ELR (cell line): ENCODE measurements at regions not wholly inside any gene's neighbourhood (a gene's known extent, or its start where the extent isn't known, plus 50 kb on each side); places are given as distances from the start of the nearest gene placed in this dataset.
"Not testable (repeated sequence)": the region's sequence is repeated elsewhere in the genome, so short reads cannot be mapped to it uniquely, and the experiment has no call there.

Experiments
- DNase-seq: peaks from one replicate; pipeline ENCODE4 v3.0.0-alpha.2; 2015; ENCODE audit warnings: low read depth

DNA sequence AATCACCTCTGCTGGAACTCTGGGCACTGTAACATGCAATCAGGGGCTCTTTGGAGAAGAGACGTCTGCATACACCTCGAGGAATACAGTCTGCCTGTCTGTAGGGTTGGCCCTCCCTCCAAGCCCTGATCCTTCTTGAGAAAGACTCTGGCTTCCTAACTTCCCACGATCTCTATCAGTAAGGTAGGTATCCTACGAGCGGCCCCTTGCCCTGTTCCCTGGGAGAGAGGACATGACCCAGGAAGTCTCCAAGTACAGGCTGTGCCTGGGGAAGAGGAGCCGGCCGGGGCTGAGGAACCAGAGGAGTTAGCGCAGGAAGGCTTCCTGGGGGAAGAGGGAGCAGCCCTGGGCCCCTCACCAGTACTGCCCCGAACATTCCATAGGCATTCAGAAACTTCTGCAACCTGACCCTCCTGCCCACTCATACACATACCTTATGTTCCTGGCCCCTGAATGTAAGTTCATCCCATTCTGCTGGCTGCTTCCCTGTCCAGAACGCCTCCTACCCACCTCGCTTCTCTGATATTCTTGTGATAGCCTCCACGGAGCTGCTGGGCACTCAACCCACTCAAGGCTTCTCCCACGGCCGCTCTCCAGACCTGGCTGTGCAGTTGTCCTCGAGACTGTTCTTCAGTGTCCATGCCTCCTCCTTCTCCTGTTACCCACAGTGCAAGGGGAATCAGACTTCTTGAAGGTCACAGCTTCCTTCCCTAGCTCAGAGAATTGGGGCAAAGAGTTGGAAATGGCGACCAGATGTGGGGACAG is 116.1 kb downstream of the CYP26B1 start:
- no peak for DNase-seq

DNA sequence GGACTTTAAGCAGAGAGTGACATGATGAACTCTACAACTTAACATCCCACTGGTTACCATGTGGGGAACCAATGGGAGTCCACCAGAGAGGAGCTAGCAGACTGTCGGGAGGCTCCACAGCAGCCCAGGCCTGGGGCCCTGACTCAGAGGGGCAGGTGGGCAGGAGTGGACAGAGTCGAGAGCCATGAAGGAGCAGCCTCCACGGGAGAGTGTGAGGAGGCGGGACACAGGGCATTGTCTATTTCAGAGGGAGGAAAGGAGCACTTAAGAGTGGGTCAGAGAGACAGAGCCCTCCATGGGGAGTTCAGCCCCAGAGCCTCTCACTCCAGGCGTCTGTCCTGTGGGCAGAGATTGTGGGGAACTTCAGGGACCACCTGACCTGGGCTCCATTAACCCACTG is 118.7 kb downstream of the CYP26B1 start:
- no peak for DNase-seq

GRCh38 chr2:72028351-72028995 is 119.2 kb downstream of the CYP26B1 start:
- DNase-seq = no peak

DNA sequence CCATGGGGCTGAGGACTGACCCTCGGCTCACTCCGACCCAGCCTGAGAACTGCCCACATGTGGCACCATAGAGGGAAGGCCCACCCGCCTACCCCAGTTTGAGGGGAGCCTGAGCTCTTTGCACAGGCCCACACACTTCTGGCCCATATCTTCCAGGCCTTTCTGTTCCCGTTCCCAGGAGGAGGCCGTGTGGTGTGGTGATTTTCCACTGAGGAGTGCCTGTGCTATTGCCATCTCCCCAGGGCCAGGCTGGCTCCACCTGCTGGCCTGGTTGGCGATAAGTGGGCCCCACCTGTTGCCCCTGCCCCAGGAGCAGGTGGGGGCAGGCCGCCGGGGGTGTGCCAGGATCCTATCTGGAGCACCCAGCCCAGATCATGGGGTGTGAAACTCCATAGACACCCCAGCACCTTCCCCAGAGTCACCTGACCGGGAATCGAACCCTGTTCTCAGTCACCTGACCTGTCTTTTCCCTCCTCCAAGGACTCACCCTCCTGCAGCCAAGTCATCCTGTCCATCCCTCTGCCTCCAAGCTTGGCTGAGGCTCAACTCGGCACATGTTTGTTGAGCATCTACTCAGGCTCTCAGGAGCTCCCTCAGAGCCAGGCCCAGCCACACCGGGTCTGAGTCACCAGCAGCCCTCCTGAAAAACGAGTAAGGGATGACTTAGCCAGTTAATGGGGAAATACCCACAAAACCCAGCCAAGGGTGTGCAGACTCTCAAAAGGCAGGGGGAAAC is 120.1 kb downstream of the CYP26B1 start:
- DNase-seq = peak; percentile 13

GRCh38 chr2:72026819-72027425 is 120.7 kb downstream of the CYP26B1 start:
- no peak for DNase-seq

GRCh38 chr2:72024451-72025175 is 123.0 kb downstream of the CYP26B1 start:
- DNase-seq = no peak

DNA sequence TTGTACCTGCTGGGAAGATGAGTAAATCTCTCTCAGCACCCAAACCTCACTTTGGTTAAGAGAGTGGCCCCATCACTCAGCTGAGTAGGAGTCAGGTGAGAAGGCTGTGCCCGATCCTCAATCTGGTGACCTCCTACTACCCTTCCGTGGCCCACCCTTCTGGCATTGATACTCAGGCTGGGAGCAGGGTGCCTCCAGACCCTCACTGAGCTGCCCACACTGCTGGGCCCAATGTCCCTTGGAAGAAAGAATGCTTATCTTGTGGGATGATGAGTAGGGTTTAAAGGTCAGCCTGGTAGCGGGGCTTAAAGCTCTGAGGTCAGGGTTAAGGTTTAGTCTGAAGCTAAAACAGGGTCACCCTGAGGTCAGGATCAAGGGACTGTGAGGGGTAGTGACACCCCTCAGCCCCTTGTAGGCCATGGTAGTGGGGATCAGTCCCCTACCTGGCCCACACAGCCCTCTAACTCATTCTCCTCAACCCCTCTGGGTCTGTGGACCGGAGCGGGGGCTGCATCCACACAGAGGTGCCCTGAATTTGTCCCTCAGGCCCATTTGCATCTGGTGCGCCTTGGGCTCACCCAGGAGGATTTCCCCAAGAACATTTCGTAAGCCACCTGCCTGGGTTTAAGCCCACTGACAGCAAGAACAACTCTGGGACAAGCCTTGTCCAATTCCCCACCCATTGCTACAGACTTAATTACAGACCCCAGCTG is 123.8 kb downstream of the CYP26B1 start:
- DNase-seq = no peak

DNA sequence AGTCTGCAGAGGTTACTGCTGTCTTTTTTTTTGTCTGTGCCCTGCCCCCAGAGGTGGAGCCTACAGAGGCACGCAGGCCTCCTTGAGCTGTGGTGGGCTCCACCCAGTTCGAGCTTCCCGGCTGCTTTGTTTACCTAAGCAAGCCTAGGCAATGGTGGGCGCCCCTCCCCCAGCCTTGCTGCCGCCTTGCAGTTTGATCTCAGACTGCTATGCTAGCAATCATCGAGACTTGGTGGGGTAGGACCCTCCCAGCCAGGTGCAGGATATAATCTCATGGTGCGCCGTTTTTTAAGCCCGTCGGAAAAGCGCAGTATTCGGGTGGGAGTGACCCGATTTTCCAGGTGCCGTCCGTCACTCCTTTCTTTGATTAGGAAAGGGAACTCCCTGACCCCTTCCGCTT is 126.3 kb downstream of the CYP26B1 start:
- not testable (repeated sequence) for DNase-seq

- DNase-seq = no peak
Measured at GRCh38 chr2:72015266-72015665, 132.4 kb downstream of the CYP26B1 start.

DNA sequence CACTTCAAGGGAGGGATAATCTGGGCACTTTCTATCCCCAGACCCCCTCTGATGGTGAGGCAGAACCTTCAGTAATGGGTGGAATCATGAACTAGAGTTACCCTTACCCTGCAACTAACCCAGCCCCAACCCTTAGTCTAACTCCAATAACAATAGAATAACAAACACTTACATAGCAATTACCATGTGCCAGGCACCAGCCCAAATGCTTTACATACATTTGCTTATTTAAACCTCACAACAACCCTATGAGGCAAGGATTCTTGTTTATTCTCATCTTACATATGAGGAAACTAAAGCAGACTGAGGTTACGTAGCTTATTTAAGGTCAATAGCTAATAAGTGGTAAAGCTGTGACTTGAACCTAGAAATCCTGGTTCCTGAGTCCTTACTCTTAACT is 132.8 kb downstream of the CYP26B1 start:
- no peak for DNase-seq

DNA sequence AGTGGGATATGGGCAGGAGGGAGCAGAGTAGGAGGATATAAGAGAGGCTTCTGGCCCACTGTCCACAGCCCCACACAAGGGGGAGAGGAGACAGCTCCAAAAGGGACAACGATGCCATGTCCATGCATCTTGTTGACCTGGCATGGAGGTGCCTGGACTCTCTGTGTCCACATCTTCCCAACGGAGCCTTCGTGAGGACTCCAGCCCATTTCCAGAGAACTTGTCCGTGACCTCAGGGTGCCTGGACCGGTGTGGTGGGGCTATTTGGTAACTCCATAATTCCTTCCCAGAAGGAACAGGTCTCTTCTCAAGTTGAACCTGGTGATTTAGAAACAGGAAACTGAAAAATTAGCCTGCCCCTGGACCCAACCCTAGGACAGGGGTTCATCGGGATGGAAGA is 133.9 kb downstream of the CYP26B1 start:
- no peak for DNase-seq

DNA sequence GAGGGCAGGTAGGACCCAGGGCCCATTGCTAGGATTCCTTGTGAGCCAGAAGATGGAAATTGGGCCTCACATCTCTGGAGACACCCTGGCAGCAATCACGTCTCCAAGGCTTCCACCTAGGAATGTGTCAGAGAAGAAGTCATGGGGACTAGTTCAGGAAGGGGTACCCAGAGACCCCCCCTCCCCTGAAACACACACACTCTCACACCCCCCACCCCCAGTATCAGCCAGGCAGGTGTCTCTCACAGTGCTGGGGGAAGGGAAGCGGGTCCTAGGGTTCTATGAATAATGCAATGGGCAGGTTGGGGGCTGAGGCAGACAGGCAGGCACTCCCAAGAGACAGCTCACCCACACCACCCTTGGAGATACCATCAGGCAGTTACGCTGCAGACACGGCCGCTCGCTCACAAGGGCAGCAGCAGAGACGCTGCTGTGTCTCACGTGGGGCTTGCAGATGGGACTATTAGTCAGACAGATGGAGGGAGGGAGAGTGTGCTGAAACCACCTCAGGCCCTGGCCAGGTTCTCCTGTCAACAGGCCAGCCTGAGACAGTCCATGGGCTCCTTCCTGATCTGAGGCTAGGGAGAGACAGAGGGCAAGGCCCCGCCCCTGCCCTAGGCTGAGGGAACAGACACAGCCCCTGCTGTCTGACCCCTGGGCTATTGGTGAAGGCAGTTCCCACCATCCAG is 134.6 kb downstream of the CYP26B1 start:
- DNase-seq = no peak

DNA sequence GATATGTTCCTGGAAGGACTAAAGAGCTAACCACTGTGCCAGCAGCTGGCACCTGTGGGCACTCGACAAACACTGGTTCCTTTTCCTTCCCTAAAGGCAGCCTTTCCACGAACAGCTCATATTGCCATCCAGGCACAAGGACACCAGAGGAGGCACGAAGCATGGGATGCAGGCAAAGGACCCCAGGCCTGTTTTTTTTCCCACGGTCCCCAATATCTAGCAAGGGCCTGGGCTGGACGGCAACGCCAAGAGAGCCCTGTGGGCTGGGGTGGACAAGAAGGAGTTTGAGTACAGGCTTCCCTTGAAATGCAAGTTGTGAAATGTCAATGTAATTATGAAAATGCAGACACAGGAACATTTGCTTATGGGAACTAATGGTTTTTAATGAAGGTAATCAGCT is 135.9 kb downstream of the CYP26B1 start:
- no peak for DNase-seq

GRCh38 chr2:72011370-72011689 is 136.3 kb downstream of the CYP26B1 start:
- DNase-seq = no peak

GRCh38 chr2:72010647-72011369 is 136.9 kb downstream of the CYP26B1 start:
- DNase-seq = no peak

DNA sequence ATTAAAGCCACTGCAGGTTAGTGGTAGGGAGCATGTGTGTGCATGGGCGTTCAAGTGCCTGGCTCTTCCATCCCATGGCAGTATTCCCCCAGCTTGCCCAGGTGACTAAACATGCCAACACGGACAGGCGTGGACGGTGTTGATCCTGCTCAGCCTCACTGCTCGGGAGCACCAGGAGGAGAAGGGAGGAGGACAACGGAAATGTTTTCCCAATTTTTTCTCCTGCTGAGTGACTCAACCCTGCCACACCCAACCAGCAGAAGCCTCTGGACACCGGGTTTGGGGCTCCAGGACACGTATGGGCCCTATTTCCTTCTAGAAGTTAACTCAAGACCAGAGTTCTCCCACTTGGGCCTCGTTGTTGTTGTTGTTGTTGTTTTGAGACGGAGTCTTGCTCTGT is 139.1 kb downstream of the CYP26B1 start:
- DNase-seq = no peak

DNA sequence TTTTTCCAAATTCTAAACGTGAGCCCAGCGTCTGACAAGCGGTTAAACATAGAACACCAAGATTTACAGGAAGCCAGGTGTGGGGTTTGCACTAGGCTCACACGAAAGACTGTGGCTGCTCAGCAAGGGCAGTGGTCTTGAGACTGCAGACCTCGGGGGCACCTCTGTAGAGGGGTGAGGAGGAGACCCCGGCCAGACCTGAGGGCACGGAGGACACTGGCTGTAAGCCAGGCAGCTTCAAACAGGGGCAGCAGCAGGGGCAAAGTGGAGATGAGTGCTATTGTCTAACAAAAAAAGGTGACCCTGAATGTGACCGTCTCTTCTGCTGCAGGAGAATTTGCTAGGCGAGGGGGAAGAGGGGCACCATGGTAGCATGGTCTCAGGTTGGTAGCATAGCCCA is 140.3 kb downstream of the CYP26B1 start:
- no peak for DNase-seq

DNA sequence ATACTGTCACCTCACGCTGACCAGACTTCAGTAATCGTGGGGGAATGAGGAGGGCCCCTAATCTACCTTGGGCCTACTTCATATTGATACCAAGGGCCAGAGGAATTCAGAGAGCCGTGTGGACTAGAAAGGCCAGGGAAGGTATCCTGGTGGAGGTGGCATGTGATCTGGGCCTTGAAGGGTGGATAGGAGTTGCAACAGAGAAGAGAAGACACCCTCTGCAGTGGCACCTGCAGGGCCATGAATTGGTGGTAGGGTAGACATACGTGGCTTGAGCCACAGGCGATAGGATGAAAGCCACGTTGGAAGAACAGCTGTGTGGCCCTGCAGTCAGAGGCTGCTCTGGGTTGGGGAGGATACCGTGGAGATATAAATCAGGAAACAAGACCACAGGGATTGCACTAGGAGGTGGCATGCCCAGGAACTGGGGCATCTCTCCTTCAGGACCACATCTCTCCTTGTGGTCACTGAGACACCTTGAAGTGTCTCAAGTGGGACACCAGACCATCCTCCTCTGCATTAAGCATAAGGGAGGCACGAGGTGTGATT is 141.4 kb downstream of the CYP26B1 start:
- DNase-seq = no peak

DNA sequence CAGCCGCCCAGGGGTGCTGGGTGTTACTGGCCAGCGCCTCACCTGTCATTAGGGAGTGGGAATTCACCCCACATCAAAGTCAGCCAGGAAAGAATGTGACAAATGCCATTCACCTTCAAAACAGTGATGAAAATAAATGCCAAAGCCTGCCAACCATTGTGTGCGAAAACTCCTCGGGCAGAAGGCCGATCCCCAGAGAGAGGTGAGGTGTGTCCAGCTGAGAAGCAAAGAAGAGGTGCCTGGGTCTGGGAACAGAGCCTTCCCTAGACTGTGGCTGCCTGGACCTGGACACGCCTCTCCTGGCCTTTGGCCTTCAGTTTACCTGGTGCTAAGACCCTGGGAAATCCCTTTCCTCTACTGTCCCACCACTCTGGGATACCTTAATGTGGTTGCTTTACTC is 142.7 kb downstream of the CYP26B1 start:
- no peak for DNase-seq
